ENCODE measurements at regions not wholly inside any gene's neighbourhood (a gene's known extent, or its start where the extent isn't known, plus 50 kb on each side); places are given as distances from the start of the nearest gene placed in this dataset.

GRCh38 chr11:24198481-24198880 lies 298.4 kb upstream of the LUZP2 start:
- no peak for TF ChIP-seq CTCF (conservative IDR thresholded peaks at IDR 0.05)
- no peak for TF ChIP-seq EZH2 (IDR thresholded peaks at IDR 0.05; ENCODE audit: low read depth)

Measured in PC-9 (cell line).